HepG2 (cell line): ENCODE measurements at regions not wholly inside any gene's neighbourhood (a gene's known extent, or its start where the extent isn't known, plus 50 kb on each side); places are given as distances from the start of the nearest gene placed in this dataset.

Experiments used
- ASH2L ChIP-seq: fragments of 300-600, 200-600 bp; sonication (generic); IDR thresholded peaks from 2 replicates; pipeline ENCODE4 v1.7.0; 2017; ENCODE audit warnings: low read depth, mild to moderate bottlenecking, moderate library complexity, mixed read lengths, low read length; ENCODE audit not compliant: insufficient read length
- DNMT1 ChIP-seq: sonication (generic); formaldehyde crosslinking; IDR thresholded peaks from 2 replicates; pipeline ENCODE4 v1.5.1; 2020; ENCODE audit warnings: mild to moderate bottlenecking, missing genetic modification reagents
- FOXK1 ChIP-seq: sonication (generic); formaldehyde crosslinking; IDR thresholded peaks from 2 replicates; pipeline ENCODE4 v1.4.0; 2020; ENCODE audit warnings: low read depth, missing genetic modification reagents, borderline replicate concordance
- GABPA ChIP-seq, 2 experiments: IDR thresholded peaks; 2 replicates each; pipeline ENCODE4 v1.6.1; 2011 to 2016; ENCODE audit warnings: low read depth in 2 of 2, low read length in 1 of 2, missing biosample characterization in 1 of 2, missing genetic modification characterization in 1 of 2
- GFI1 ChIP-seq: sonication (generic); formaldehyde crosslinking; IDR thresholded peaks from 2 replicates; pipeline ENCODE4 v1.5.0; 2020; ENCODE audit warnings: missing genetic modification reagents, mild to moderate bottlenecking, borderline replicate concordance
- HNF4A ChIP-seq: sonication (generic); formaldehyde crosslinking; IDR thresholded peaks from 2 replicates; pipeline ENCODE4 v1.4.0; 2020; ENCODE audit warnings: missing genetic modification reagents
- HOXA7 ChIP-seq: sonication (generic); formaldehyde crosslinking; IDR thresholded peaks from 2 replicates; pipeline ENCODE4 v1.8.1; 2022; ENCODE audit warnings: mild to moderate bottlenecking, missing genetic modification reagents, moderate library complexity
- MATR3 ChIP-seq: sonication (generic); formaldehyde crosslinking; IDR thresholded peaks from 2 replicates; pipeline ENCODE4 v1.4.0; 2020; ENCODE audit warnings: missing genetic modification reagents
- PITX1 ChIP-seq: sonication (generic); formaldehyde crosslinking; IDR thresholded peaks from 2 replicates; pipeline ENCODE4 v1.5.1; 2020; ENCODE audit warnings: mild to moderate bottlenecking, missing genetic modification reagents
- SAP130 ChIP-seq: IDR thresholded peaks from 2 replicates; pipeline ENCODE4 v1.6.1; 2016; ENCODE audit warnings: low read depth
- SIN3A ChIP-seq: IDR thresholded peaks from 2 replicates; pipeline ENCODE4 v1.6.1; 2011; ENCODE audit warnings: low read depth, mild to moderate bottlenecking, control low read depth, low read length, borderline replicate concordance
- SIX4 ChIP-seq: sonication (generic); formaldehyde crosslinking; IDR thresholded peaks from 2 replicates; pipeline ENCODE4 v1.4.0; 2020; ENCODE audit warnings: missing genetic modification reagents
- SPEN ChIP-seq: sonication (generic); formaldehyde crosslinking; IDR thresholded peaks from 2 replicates; pipeline ENCODE4 v1.5.1; 2020; ENCODE audit warnings: low read depth, mild to moderate bottlenecking, missing genetic modification reagents
- TSC22D2 ChIP-seq: sonication (generic); formaldehyde crosslinking; IDR thresholded peaks from 2 replicates; pipeline ENCODE4 v1.5.1; 2020; ENCODE audit warnings: missing genetic modification reagents, mild to moderate bottlenecking, borderline replicate concordance
- ZBTB7B ChIP-seq: sonication (generic); formaldehyde crosslinking; IDR thresholded peaks from 2 replicates; pipeline ENCODE4 v1.4.0; 2020; ENCODE audit warnings: missing genetic modification reagents
- ZNF292 ChIP-seq: sonication (generic); formaldehyde crosslinking; IDR thresholded peaks from 2 replicates; pipeline ENCODE4 v1.8.1; 2022; ENCODE audit warnings: mild to moderate bottlenecking, low read depth, missing genetic modification reagents, borderline replicate concordance
- ZNF30 ChIP-seq: sonication (generic); formaldehyde crosslinking; IDR thresholded peaks from 2 replicates; pipeline ENCODE4 v1.5.0; 2020; ENCODE audit warnings: mild to moderate bottlenecking, missing genetic modification reagents
- ZNF616 ChIP-seq: sonication (generic); formaldehyde crosslinking; IDR thresholded peaks from 2 replicates; pipeline ENCODE4 v1.5.0; 2020; ENCODE audit warnings: low read depth, mild to moderate bottlenecking, missing genetic modification reagents
- ZSCAN20 ChIP-seq: sonication (generic); formaldehyde crosslinking; IDR thresholded peaks from 2 replicates; pipeline ENCODE4 v1.4.0; 2020; ENCODE audit warnings: missing genetic modification reagents, mild to moderate bottlenecking, borderline replicate concordance
- TF ChIP-seq, protein P1 (sequence below): sonication (generic); formaldehyde crosslinking; IDR thresholded peaks from 2 replicates; pipeline ENCODE4 v1.4.0; 2020; ENCODE audit warnings: missing genetic modification reagents
- TF ChIP-seq, protein P2 (sequence below): sonication (generic); formaldehyde crosslinking; conservative IDR thresholded peaks from 2 replicates; pipeline ENCODE4 v1.4.0; 2020; ENCODE audit warnings: missing genetic modification reagents
- TF ChIP-seq, protein P3 (sequence below): sonication (generic); formaldehyde crosslinking; IDR thresholded peaks from 2 replicates; pipeline ENCODE4 v1.9.0; 2021; ENCODE audit warnings: missing genetic modification reagents, mild to moderate bottlenecking, borderline replicate concordance
- TF ChIP-seq, protein P4 (sequence below): sonication (generic); formaldehyde crosslinking; conservative IDR thresholded peaks from 2 replicates; pipeline ENCODE4 v1.4.0; 2020; ENCODE audit warnings: missing genetic modification reagents

DNA sequence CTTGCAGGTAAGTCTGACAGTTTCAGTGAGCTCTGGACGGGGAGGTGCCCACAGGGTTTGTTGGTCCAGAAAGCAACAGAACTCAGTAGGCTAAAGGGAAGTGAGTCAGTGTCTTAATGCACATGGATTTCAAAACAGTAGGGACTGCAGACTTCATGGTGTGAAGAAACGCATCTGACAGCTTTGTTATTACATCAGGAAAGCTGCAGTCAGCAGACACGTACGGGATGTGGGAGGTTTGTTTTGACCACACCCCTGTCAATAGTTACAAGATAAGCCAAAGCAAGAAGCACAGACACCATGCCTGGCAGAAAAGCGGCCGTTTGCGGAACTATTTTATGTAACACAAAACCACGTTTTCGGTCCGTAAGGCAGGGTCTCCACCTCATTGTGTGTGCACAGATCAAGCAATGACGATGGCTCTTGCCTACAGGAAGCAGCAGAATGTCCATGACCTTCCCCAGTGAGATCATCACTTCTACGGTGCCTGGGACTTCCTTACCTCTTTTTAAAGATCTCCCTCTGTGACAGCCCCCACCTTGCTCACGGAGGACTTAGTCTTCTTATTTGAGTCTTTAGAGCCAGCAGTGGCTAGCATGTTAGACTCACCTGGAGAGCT lies 58.2 kb upstream of the FTH1 start (continued):
- TF ChIP-seq ZSCAN20 (no peak), SPEN (CRISPR knock-in tag) (peak; percentile 67; the same call in 1 of the 2 replicates), SAP130 (CRISPR knock-in tag) (peak; percentile 93), ZBTB7B (CRISPR knock-in tag) (no peak), ZNF292 (CRISPR knock-in tag) (peak; percentile 68; the same call in 1 of the 2 replicates), TSC22D2 (no peak), ZNF616 (CRISPR knock-in tag) (no peak), ASH2L (no peak), ZNF30 (CRISPR knock-in tag) (no peak), SIN3A (no peak), SIX4 (no peak), PITX1 (no peak; the same call in 1 of the 2 replicates), GFI1 (CRISPR knock-in tag) (no peak), DNMT1 (CRISPR knock-in tag) (no peak), FOXK1 (CRISPR knock-in tag) (peak; percentile 84; the same call in 1 of the 2 replicates), MATR3 (CRISPR knock-in tag) (no peak), HOXA7 (CRISPR knock-in tag) (no peak), HNF4A (CRISPR knock-in tag) (peak; percentile 22; the same call in 1 of the 2 replicates), GABPA (IDR thresholded peaks at IDR 0.05; ENCODE audit: low read depth, low read length) (no peak), GABPA (CRISPR knock-in tag; IDR thresholded peaks at IDR 0.05; ENCODE audit: low read depth) (peak; percentile 60)
- TF ChIP-seq, protein P1, sequence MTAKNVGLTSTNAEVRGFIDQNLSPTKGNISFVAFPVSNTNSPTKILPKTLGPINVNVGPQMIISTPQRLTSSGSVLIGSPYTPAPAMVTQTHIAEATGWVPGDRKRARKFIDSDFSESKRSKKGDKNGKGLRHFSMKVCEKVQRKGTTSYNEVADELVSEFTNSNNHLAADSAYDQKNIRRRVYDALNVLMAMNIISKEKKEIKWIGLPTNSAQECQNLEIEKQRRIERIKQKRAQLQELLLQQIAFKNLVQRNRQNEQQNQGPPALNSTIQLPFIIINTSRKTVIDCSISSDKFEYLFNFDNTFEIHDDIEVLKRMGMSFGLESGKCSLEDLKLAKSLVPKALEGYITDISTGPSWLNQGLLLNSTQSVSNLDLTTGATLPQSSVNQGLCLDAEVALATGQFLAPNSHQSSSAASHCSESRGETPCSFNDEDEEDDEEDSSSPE (CRISPR knock-in tag): no peak
- TF ChIP-seq, protein P2, sequence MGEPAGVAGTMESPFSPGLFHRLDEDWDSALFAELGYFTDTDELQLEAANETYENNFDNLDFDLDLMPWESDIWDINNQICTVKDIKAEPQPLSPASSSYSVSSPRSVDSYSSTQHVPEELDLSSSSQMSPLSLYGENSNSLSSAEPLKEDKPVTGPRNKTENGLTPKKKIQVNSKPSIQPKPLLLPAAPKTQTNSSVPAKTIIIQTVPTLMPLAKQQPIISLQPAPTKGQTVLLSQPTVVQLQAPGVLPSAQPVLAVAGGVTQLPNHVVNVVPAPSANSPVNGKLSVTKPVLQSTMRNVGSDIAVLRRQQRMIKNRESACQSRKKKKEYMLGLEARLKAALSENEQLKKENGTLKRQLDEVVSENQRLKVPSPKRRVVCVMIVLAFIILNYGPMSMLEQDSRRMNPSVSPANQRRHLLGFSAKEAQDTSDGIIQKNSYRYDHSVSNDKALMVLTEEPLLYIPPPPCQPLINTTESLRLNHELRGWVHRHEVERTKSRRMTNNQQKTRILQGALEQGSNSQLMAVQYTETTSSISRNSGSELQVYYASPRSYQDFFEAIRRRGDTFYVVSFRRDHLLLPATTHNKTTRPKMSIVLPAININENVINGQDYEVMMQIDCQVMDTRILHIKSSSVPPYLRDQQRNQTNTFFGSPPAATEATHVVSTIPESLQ: no peak
- TF ChIP-seq, protein P3, sequence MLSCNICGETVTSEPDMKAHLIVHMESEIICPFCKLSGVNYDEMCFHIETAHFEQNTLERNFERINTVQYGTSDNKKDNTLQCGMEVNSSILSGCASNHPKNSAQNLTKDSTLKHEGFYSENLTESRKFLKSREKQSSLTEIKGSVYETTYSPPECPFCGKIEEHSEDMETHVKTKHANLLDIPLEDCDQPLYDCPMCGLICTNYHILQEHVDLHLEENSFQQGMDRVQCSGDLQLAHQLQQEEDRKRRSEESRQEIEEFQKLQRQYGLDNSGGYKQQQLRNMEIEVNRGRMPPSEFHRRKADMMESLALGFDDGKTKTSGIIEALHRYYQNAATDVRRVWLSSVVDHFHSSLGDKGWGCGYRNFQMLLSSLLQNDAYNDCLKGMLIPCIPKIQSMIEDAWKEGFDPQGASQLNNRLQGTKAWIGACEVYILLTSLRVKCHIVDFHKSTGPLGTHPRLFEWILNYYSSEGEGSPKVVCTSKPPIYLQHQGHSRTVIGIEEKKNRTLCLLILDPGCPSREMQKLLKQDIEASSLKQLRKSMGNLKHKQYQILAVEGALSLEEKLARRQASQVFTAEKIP (CRISPR knock-in tag): no peak
- TF ChIP-seq, protein P4, sequence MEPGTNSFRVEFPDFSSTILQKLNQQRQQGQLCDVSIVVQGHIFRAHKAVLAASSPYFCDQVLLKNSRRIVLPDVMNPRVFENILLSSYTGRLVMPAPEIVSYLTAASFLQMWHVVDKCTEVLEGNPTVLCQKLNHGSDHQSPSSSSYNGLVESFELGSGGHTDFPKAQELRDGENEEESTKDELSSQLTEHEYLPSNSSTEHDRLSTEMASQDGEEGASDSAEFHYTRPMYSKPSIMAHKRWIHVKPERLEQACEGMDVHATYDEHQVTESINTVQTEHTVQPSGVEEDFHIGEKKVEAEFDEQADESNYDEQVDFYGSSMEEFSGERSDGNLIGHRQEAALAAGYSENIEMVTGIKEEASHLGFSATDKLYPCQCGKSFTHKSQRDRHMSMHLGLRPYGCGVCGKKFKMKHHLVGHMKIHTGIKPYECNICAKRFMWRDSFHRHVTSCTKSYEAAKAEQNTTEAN (CRISPR knock-in tag): 0 out of 2 replicates have a peak, but pooled peaks have one; percentile 27
